ENCODE measurements at regions not wholly inside any gene's neighbourhood (a gene's known extent, or its start where the extent isn't known, plus 50 kb on each side); places are given as distances from the start of the nearest gene placed in this dataset.

- DNase-seq: no peak
These were observed 141.4 kb upstream of the TOPAZ1 start for GRCh38 chr3:44100298-44100695.

GRCh38 chr3:44104043-44104442 is 137.6 kb upstream of the TOPAZ1 start:
- DNase-seq: no peak

GRCh38 chr3:44104668-44105321 is 136.9 kb upstream of the TOPAZ1 start:
- no peak for DNase-seq

- DNase-seq: no peak
These were observed 136.1 kb upstream of the TOPAZ1 start for GRCh38 chr3:44105571-44105970.

- no peak for DNase-seq
These were observed 134.9 kb upstream of the TOPAZ1 start for GRCh38 chr3:44106756-44107155.

- no peak for DNase-seq
These were observed 133.2 kb upstream of the TOPAZ1 start for GRCh38 chr3:44108481-44108880.

- no peak for DNase-seq
These were observed 131.8 kb upstream of the TOPAZ1 start for GRCh38 chr3:44109771-44110361.

GRCh38 chr3:44110648-44111047 is 131.0 kb upstream of the TOPAZ1 start:
- no peak for DNase-seq

- no peak for DNase-seq
These were observed 130.2 kb upstream of the TOPAZ1 start for GRCh38 chr3:44111482-44111881.

- peak; percentile 7 to 15 for DNase-seq
These were observed 127.5 kb upstream of the TOPAZ1 start for GRCh38 chr3:44114142-44114541.

- DNase-seq: no peak
These were observed 124.4 kb upstream of the TOPAZ1 start for GRCh38 chr3:44117239-44117638.

GRCh38 chr3:44117736-44118135 is 124.0 kb upstream of the TOPAZ1 start:
- DNase-seq: no peak

GRCh38 chr3:44120721-44121582 is 120.7 kb upstream of the TOPAZ1 start:
- no peak for DNase-seq

GRCh38 chr3:44125246-44125645 is 116.4 kb upstream of the TOPAZ1 start:
- no peak for DNase-seq

GRCh38 chr3:44125882-44126281 is 115.8 kb upstream of the TOPAZ1 start:
- DNase-seq: no peak

GRCh38 chr3:44128057-44128775 is 113.5 kb upstream of the TOPAZ1 start:
- no peak for DNase-seq

GRCh38 chr3:44130249-44130648 is 111.4 kb upstream of the TOPAZ1 start:
- no peak for DNase-seq

GRCh38 chr3:44132061-44132460 is 109.6 kb upstream of the TOPAZ1 start:
- no peak for DNase-seq

- DNase-seq: no peak
These were observed 109.1 kb upstream of the TOPAZ1 start for GRCh38 chr3:44132593-44132992.

- DNase-seq: no peak
These were observed 105.3 kb upstream of the TOPAZ1 start for GRCh38 chr3:44136421-44136820.

- DNase-seq: no peak
These were observed 95.6 kb upstream of the TOPAZ1 start for GRCh38 chr3:44146073-44146472.

- no peak for DNase-seq
These were observed 81.9 kb upstream of the TOPAZ1 start for GRCh38 chr3:44159696-44160300.

GRCh38 chr3:44160818-44161217 is 80.9 kb upstream of the TOPAZ1 start:
- DNase-seq: no peak
